NB4 (cell line): ENCODE measurements at regions not wholly inside any gene's neighbourhood (a gene's known extent, or its start where the extent isn't known, plus 50 kb on each side); places are given as distances from the start of the nearest gene placed in this dataset.

Experiments used
- MYC ChIP-seq: IDR thresholded peaks from 2 replicates; pipeline ENCODE4 v1.6.1; 2011; ENCODE audit warnings: low read depth, low read length
- POLR2A ChIP-seq: IDR thresholded peaks from 2 replicates; pipeline ENCODE4 v1.6.1; 2011; ENCODE audit warnings: mild to moderate bottlenecking; ENCODE audit not compliant: insufficient read length; ENCODE audit errors: extremely low read depth
- TF ChIP-seq, protein P1 (sequence below): IDR thresholded peaks from one replicate; pipeline ENCODE4 v1.5.1; 2012; ENCODE audit warnings: low read depth, low read length

DNA sequence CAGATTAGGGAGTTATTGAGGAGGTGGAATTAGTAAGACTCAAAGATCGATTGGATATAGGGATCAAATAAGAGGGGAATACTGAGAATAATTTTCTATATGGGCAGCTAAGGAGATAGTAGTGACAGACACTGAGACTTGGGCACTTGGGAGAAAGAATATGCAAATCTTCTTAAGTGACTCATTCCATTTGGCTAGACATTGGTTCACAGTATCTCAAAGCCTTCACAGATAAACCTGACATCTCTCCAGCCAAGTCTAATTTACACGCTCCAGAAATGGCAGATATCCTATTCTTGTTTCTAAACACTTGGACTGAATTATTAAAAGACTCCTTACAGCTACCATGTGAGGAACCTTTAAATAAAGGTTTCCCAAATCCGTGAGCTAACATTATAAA, 104.6 kb upstream of the ADAMTS9 start:
- TF ChIP-seq POLR2A = no peak
- TF ChIP-seq, protein P1, sequence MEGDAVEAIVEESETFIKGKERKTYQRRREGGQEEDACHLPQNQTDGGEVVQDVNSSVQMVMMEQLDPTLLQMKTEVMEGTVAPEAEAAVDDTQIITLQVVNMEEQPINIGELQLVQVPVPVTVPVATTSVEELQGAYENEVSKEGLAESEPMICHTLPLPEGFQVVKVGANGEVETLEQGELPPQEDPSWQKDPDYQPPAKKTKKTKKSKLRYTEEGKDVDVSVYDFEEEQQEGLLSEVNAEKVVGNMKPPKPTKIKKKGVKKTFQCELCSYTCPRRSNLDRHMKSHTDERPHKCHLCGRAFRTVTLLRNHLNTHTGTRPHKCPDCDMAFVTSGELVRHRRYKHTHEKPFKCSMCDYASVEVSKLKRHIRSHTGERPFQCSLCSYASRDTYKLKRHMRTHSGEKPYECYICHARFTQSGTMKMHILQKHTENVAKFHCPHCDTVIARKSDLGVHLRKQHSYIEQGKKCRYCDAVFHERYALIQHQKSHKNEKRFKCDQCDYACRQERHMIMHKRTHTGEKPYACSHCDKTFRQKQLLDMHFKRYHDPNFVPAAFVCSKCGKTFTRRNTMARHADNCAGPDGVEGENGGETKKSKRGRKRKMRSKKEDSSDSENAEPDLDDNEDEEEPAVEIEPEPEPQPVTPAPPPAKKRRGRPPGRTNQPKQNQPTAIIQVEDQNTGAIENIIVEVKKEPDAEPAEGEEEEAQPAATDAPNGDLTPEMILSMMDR = no peak
- TF ChIP-seq MYC = no peak
